ENCODE measurements at regions not wholly inside any gene's neighbourhood (a gene's known extent, or its start where the extent isn't known, plus 50 kb on each side); places are given as distances from the start of the nearest gene placed in this dataset.
A peak's percentile ranks its signal among the peaks of the same experiment; 100 is the strongest.

DNA sequence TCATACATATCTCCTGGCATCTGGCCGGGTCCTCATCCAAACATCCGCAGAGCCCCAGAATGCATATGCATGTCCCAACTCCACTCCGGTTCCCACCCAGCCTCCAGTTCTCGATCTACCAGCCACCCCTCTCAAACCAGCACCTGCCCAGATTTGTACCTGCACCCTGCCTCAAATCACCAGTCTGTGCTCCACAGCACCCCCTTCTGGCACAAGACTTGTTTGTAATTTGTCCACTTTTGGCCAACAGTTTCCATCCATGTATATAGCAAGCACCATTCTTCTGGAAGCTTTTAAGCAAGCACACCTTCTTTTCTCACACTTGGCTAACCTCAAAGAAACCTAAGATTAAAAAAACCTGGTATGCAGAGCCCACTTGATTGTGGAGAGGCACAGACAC, 644.1 kb downstream of the MID1IP1 start:
- TF ChIP-seq, protein P1, sequence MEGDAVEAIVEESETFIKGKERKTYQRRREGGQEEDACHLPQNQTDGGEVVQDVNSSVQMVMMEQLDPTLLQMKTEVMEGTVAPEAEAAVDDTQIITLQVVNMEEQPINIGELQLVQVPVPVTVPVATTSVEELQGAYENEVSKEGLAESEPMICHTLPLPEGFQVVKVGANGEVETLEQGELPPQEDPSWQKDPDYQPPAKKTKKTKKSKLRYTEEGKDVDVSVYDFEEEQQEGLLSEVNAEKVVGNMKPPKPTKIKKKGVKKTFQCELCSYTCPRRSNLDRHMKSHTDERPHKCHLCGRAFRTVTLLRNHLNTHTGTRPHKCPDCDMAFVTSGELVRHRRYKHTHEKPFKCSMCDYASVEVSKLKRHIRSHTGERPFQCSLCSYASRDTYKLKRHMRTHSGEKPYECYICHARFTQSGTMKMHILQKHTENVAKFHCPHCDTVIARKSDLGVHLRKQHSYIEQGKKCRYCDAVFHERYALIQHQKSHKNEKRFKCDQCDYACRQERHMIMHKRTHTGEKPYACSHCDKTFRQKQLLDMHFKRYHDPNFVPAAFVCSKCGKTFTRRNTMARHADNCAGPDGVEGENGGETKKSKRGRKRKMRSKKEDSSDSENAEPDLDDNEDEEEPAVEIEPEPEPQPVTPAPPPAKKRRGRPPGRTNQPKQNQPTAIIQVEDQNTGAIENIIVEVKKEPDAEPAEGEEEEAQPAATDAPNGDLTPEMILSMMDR (IDR thresholded peaks at IDR 0.05), result peak in 1 of 5 experiments; percentile 23
- no peak for TF ChIP-seq POLR2A (IDR thresholded peaks at IDR 0.05)
